Sigmoid colon (tissue), 4 donors: ENCODE measurements at regions not wholly inside any gene's neighbourhood (a gene's known extent, or its start where the extent isn't known, plus 50 kb on each side); places are given as distances from the start of the nearest gene placed in this dataset.

Experiments
- POLR2AphosphoS5 ChIP-seq, 4 donors: sonication (generic); formaldehyde crosslinking; IDR thresholded peaks; one replicate each; pipeline ENCODE4 v1.6.1; 2017; ENCODE audit warnings: antibody characterized with exemption in 4 of 4
- TF ChIP-seq, protein P1 (sequence below), 4 experiments: fragments of 450-650 bp in 3 of 4; fragments of 200-600 bp in 1 of 4; IDR thresholded peaks; one replicate each; pipeline ENCODE4 v1.5.1; 2016 to 2019; ENCODE audit warnings: antibody characterized with exemption in 4 of 4, mild to moderate bottlenecking in 3 of 4, moderate library complexity in 2 of 4

DNA sequence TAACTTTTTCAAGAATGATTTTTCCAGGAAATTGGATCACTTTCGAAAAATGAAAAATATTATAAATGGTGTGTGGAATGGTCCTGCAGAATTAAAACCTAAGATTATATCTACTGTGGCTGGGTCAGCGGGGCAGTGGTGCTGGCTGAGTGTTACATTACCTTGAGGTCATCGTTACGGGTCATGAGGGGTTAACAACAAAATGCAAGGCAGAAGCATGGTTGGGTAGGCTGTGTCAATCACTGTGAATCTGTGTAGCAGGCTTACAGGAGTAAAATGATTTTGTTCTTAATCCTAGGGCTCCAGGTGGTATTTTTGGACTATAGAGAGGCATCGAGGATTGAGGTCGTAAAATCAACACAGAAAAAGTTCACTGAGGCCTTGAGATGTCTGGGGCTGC lies 105.2 kb upstream of the AMOT start:
- TF ChIP-seq, protein P1, sequence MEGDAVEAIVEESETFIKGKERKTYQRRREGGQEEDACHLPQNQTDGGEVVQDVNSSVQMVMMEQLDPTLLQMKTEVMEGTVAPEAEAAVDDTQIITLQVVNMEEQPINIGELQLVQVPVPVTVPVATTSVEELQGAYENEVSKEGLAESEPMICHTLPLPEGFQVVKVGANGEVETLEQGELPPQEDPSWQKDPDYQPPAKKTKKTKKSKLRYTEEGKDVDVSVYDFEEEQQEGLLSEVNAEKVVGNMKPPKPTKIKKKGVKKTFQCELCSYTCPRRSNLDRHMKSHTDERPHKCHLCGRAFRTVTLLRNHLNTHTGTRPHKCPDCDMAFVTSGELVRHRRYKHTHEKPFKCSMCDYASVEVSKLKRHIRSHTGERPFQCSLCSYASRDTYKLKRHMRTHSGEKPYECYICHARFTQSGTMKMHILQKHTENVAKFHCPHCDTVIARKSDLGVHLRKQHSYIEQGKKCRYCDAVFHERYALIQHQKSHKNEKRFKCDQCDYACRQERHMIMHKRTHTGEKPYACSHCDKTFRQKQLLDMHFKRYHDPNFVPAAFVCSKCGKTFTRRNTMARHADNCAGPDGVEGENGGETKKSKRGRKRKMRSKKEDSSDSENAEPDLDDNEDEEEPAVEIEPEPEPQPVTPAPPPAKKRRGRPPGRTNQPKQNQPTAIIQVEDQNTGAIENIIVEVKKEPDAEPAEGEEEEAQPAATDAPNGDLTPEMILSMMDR (IDR thresholded peaks at IDR 0.05): no peak
- TF ChIP-seq POLR2AphosphoS5 (IDR thresholded peaks at IDR 0.05): no peak
